K562 (cell line): ENCODE measurements at regions not wholly inside any gene's neighbourhood (a gene's known extent, or its start where the extent isn't known, plus 50 kb on each side); places are given as distances from the start of the nearest gene placed in this dataset.

Experiments used
- ATAC-seq: fragments of 200-7000 bp; cut with Tn5 transposase; 3 replicates; pipeline ENCODE4 v1.9.1; 2020; ENCODE audit warnings: moderate library complexity
- BruUV-seq: library from RNA; stranded (reverse); fragments of 400-500 nt; replicated peaks from 2 replicates; lab custom pipeline; 2021; lab: Mats Ljungman, UMichigan
- CTCF ChIA-PET: fragments of 300-600 bp; formaldehyde crosslinking; extraction: SDS; loops from one replicate; lab custom pipeline; 2021; ENCODE audit warnings: low intra/inter-chr PET ratio; lab: Yijun Ruan, JAX
- POLR2A ChIA-PET: fragments of 300-600, 350-650 bp; sonication (Branson Sonifier 250); formaldehyde crosslinking; extraction: SDS; loops from one replicate; lab custom pipeline; 2021; ENCODE audit warnings: antibody characterized with exemption, inconsistent platforms; lab: Yijun Ruan, JAX
- DNase-seq, 4 experiments: peaks; one replicate each; pipeline versions ENCODE4 v3.0.0 to v3.0.0-alpha.2; 2011 to 2018; ENCODE audit warnings: low spot score in 3 of 4, mixed read lengths in 3 of 4; ENCODE audit errors: extremely low read depth in 1 of 4
- FAIRE-seq: peaks from 2 replicates; lab custom pipeline; 2011; peaks lifted over from hg19 to GRCh38; lab: Jason Lieb, UNC
- H2AFZ ChIP-seq: 2 replicates; pipeline ENCODE4 v1.6.0; 2011; ENCODE audit warnings: low read depth, low read length, control low read depth, inconsistent platforms
- H3K27ac ChIP-seq: fragments of 200-600 bp; 3 replicates; pipeline ENCODE4 v1.8.0; 2011; ENCODE audit warnings: low read depth, mild to moderate bottlenecking, control low read depth, inconsistent platforms, low read length, moderate library complexity, mixed read lengths; ENCODE audit errors: extremely low read depth
- H3K27me3 ChIP-seq, 2 experiments: fragments of 300-600 bp in 1 of 2; 2 replicates in 1 of 2; 3 replicates in 1 of 2; pipeline versions ENCODE4 v1.6.0 to v1.8.0; 2011; ENCODE audit warnings: inconsistent platforms in 2 of 2, low read length in 2 of 2, mild to moderate bottlenecking in 1 of 2, mixed read lengths in 1 of 2, moderate library complexity in 1 of 2; ENCODE audit not compliant: control insufficient read depth in 2 of 2, insufficient read depth in 2 of 2
- H3K36me3 ChIP-seq: fragments of 300-600 bp; 3 replicates; pipeline ENCODE4 v1.8.0; 2011; ENCODE audit warnings: mild to moderate bottlenecking, low read length, inconsistent platforms; ENCODE audit not compliant: control insufficient read depth, insufficient read depth
- H3K4me1 ChIP-seq, 2 experiments: fragments of 200-600 bp in 1 of 2; replicated peaks in 1 of 2; 2 replicates in 1 of 2; 3 replicates in 1 of 2; pipeline versions ENCODE4 v1.5.1 to v1.8.0; 2011; ENCODE audit warnings: inconsistent platforms in 2 of 2, low read length in 2 of 2, mild to moderate bottlenecking in 1 of 2, mixed read lengths in 1 of 2, moderate library complexity in 1 of 2; ENCODE audit not compliant: control insufficient read depth in 2 of 2, insufficient read depth in 2 of 2
- H3K4me2 ChIP-seq: 2 replicates; pipeline ENCODE4 v1.6.1; 2011; ENCODE audit warnings: low read length, control low read depth, inconsistent platforms, mixed read lengths; ENCODE audit not compliant: insufficient read depth
- H3K4me3 ChIP-seq: fragments of 200-600 bp; sonication (generic), shearing (Covaris generic); 2 replicates; pipeline ENCODE4 v1.5.1; 2016; ENCODE audit warnings: control low read depth, inconsistent platforms
- H3K79me2 ChIP-seq: fragments of 200-600 bp; 3 replicates; pipeline ENCODE4 v1.8.0; 2011; ENCODE audit warnings: low read length, inconsistent platforms; ENCODE audit not compliant: control insufficient read depth, insufficient read depth
- H3K9ac ChIP-seq, 2 experiments: 2 replicates each; pipeline versions ENCODE4 v1.6.0 to v1.6.1; 2011; ENCODE audit warnings: low read depth in 2 of 2, low read length in 2 of 2, control low read depth in 1 of 2, inconsistent platforms in 1 of 2, mild to moderate bottlenecking in 1 of 2, mixed read lengths in 1 of 2; ENCODE audit not compliant: insufficient read depth in 1 of 2
- H3K9me1 ChIP-seq: one replicate; pipeline ENCODE4 v1.6.0; 2011; ENCODE audit warnings: inconsistent platforms, mild to moderate bottlenecking, low read length, moderate library complexity; ENCODE audit not compliant: control insufficient read depth, insufficient read depth
- H3K9me3 ChIP-seq: replicated peaks from 2 replicates; pipeline ENCODE4 v1.5.1; 2011; ENCODE audit warnings: low read depth, low read length, inconsistent platforms; ENCODE audit not compliant: control insufficient read depth, insufficient read depth
- H4K20me1 ChIP-seq: replicated peaks from 2 replicates; pipeline ENCODE4 v1.6.1; 2011; ENCODE audit warnings: low read length, inconsistent platforms, mixed read lengths; ENCODE audit not compliant: control insufficient read depth, insufficient read depth
- ARHGAP35 ChIP-seq: fragments of 450-650 bp; IDR thresholded peaks from 2 replicates; pipeline ENCODE4 v1.6.1; 2018; ENCODE audit not compliant: partially characterized antibody
- GABPB2 ChIP-seq: fragments of 250-450 bp; sonication (Bioruptor Pico); conservative IDR thresholded peaks from 2 replicates; pipeline ENCODE4 v1.5.1; 2021; ENCODE audit warnings: mild to moderate bottlenecking
- JUND ChIP-seq, 2 experiments: IDR thresholded peaks; 2 replicates in 1 of 2; 3 replicates in 1 of 2; pipeline ENCODE4 v1.6.1; 2011; ENCODE audit warnings: borderline replicate concordance in 2 of 2, low read depth in 2 of 2, low read length in 2 of 2, improper control_type of control experiment in 1 of 2, missing biosample characterization in 1 of 2, missing genetic modification characterization in 1 of 2, missing genetic modification reagents in 1 of 2
- NBN ChIP-seq: fragments of 450-650 bp; IDR thresholded peaks from 2 replicates; pipeline ENCODE4 v1.6.1; 2016; ENCODE audit warnings: low read depth, mild to moderate bottlenecking
- NELFE ChIP-seq: IDR thresholded peaks from 2 replicates; pipeline ENCODE4 v1.6.1; 2011; ENCODE audit warnings: mild to moderate bottlenecking; ENCODE audit not compliant: insufficient read depth, insufficient read length
- NONO ChIP-seq, 2 experiments: fragments of 200-400 bp in 1 of 2; fragments of 450-650 bp in 1 of 2; formaldehyde crosslinking in 1 of 2; IDR thresholded peaks; 2 replicates each; pipeline ENCODE4 v1.6.1; 2017; ENCODE audit warnings: low read depth in 2 of 2, mild to moderate bottlenecking in 2 of 2, moderate library complexity in 2 of 2, low read length in 1 of 2
- NR2F6 ChIP-seq: fragments of 450-650 bp; formaldehyde crosslinking; IDR thresholded peaks from 2 replicates; pipeline ENCODE4 v1.4.0; 2020; ENCODE audit warnings: mild to moderate bottlenecking
- PURB ChIP-seq: sonication (generic); formaldehyde crosslinking; IDR thresholded peaks from 2 replicates; pipeline ENCODE4 v1.9.0; 2021; ENCODE audit warnings: low read depth, mild to moderate bottlenecking, missing genetic modification reagents
- THRAP3 ChIP-seq: fragments of 450-650 bp; IDR thresholded peaks from 2 replicates; pipeline ENCODE4 v1.6.1; 2016; ENCODE audit warnings: mild to moderate bottlenecking, inconsistent platforms, borderline replicate concordance
- ZBTB8A ChIP-seq: fragments of 450-650 bp; IDR thresholded peaks from 2 replicates; pipeline ENCODE4 v1.6.1; 2018; ENCODE audit warnings: mild to moderate bottlenecking, moderate library complexity; ENCODE audit not compliant: partially characterized antibody
- ZNF76 ChIP-seq: fragments of 250-450 bp; sonication (Bioruptor Pico); IDR thresholded peaks from 2 replicates; pipeline ENCODE4 v1.4.0; 2020; ENCODE audit warnings: mild to moderate bottlenecking, moderate library complexity, borderline replicate concordance
- WGBS: fragments of 100-300 bp; shearing (Covaris generic); methylation state at CpG from one replicate; pipeline ENCODE4 v1.1.6; 2016; ENCODE audit warnings: low coverage, mixed read lengths; ENCODE audit not compliant: insufficient coverage; ENCODE audit errors: missing lambda C conversion rate; 5-methylcytosine and 5-hydroxymethylcytosine counted together
- in situ Hi-C: fragments of 300-500 bp; cut with MboI; formaldehyde crosslinking; loops from 4 replicates; pipeline ENCODE4 v1.15.0; 2018; ENCODE audit warnings: inconsistent platforms, mixed read lengths
- intact Hi-C: fragments of 100-400 bp; cut with micrococcal nuclease; formaldehyde crosslinking; loops from 2 replicates; pipeline ENCODE4 v1.14.2; 2022
- TF ChIP-seq, protein P1 (sequence below): fragments of 450-650 bp; IDR thresholded peaks from 2 replicates; pipeline ENCODE4 v1.6.1; 2018; ENCODE audit warnings: mild to moderate bottlenecking, low read depth; ENCODE audit not compliant: partially characterized antibody
- TF ChIP-seq, protein P2 (sequence below), 2 experiments: fragments of 150-350 bp in 1 of 2; IDR thresholded peaks; 2 replicates each; pipeline ENCODE4 v1.6.1; 2012 to 2016; ENCODE audit warnings: low read depth in 2 of 2, low read length in 2 of 2, mild to moderate bottlenecking in 1 of 2, moderate library complexity in 1 of 2

DNA sequence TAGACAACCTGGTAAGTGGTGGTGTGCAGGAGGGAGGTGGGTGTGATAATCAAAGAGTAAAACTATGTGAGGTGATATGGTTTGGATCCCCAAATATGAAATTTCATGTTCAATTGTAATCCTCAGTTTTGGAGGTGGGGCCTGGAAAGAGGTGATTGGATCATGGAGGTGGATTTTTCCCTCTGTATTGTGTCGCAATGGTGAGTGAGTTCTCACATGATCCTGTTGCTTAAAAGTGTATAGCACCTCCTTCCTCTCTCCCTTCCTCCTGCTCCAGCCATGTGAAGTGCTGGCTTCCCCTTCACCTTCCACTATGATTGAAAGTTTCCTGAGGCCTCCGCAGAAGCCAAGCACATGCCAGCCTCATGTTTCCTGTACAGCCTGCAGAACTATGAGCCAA is 270.2 kb upstream of the FOXG1 start:
- intact Hi-C loops (no loop called here), in situ Hi-C loops (no loop called here)
- Histone ChIP-seq H3K4me3 (no peak overlapping the region), H2AFZ (no peak overlapping the region), H3K36me3 (no peaks in the 10 kb centered on the region), H3K79me2 (no peaks in the 10 kb centered on the region), H3K9me1 (no peaks in the 10 kb centered on the region), H3K4me1 (no peaks in the 10 kb centered on the region), H3K9ac (no peak overlapping the region), H4K20me1 (no peaks in the 10 kb centered on the region), H3K9me3 (no peaks in the 10 kb centered on the region), H3K27me3 (no peaks in the 10 kb centered on the region), H3K27ac (no peak overlapping the region), H3K4me2 (no peak overlapping the region)
- FAIRE-seq (no peak), DNase-seq (no peak), ATAC-seq (no peak)
- POLR2A ChIA-PET, result no interaction called here
- 8% methylated on average over 2 of the region's 2 CpGs for WGBS
- TF ChIP-seq ZNF76 (CRISPR knock-in tag), result no peak
- TF ChIP-seq, protein P1, sequence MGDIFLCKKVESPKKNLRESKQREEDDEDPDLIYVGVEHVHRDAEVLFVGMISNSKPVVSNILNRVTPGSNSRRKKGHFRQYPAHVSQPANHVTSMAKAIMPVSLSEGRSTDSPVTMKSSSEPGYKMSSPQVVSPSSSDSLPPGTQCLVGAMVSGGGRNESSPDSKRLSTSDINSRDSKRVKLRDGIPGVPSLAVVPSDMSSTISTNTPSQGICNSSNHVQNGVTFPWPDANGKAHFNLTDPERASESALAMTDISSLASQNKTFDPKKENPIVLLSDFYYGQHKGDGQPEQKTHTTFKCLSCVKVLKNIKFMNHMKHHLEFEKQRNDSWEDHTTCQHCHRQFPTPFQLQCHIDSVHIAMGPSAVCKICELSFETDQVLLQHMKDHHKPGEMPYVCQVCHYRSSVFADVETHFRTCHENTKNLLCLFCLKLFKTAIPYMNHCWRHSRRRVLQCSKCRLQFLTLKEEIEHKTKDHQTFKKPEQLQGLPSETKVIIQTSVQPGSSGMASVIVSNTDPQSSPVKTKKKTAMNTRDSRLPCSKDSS, result no peak
- no peak for TF ChIP-seq PURB (CRISPR knock-in tag)
- TF ChIP-seq NBN, result no peak
- no peak for TF ChIP-seq ZBTB8A
- TF ChIP-seq NR2F6 (CRISPR knock-in tag), result no peak
- TF ChIP-seq GABPB2 (CRISPR knock-in tag), result no peak
- no peak for TF ChIP-seq NONO (IDR thresholded peaks at IDR 0.05; ENCODE audit: low read depth in 2 of 2, low read length in 1 of 2)
- TF ChIP-seq, protein P2, sequence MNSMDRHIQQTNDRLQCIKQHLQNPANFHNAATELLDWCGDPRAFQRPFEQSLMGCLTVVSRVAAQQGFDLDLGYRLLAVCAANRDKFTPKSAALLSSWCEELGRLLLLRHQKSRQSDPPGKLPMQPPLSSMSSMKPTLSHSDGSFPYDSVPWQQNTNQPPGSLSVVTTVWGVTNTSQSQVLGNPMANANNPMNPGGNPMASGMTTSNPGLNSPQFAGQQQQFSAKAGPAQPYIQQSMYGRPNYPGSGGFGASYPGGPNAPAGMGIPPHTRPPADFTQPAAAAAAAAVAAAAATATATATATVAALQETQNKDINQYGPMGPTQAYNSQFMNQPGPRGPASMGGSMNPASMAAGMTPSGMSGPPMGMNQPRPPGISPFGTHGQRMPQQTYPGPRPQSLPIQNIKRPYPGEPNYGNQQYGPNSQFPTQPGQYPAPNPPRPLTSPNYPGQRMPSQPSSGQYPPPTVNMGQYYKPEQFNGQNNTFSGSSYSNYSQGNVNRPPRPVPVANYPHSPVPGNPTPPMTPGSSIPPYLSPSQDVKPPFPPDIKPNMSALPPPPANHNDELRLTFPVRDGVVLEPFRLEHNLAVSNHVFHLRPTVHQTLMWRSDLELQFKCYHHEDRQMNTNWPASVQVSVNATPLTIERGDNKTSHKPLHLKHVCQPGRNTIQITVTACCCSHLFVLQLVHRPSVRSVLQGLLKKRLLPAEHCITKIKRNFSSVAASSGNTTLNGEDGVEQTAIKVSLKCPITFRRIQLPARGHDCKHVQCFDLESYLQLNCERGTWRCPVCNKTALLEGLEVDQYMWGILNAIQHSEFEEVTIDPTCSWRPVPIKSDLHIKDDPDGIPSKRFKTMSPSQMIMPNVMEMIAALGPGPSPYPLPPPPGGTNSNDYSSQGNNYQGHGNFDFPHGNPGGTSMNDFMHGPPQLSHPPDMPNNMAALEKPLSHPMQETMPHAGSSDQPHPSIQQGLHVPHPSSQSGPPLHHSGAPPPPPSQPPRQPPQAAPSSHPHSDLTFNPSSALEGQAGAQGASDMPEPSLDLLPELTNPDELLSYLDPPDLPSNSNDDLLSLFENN (IDR thresholded peaks at IDR 0.05; ENCODE audit: low read depth in 2 of 2, low read length in 2 of 2), result no peak
- TF ChIP-seq JUND (IDR thresholded peaks at IDR 0.05; ENCODE audit: borderline replicate concordance, low read depth, low read length), result no peak
- TF ChIP-seq JUND (tag; IDR thresholded peaks at IDR 0.05; ENCODE audit: borderline replicate concordance, low read depth, low read length), result no peak
- no peak for TF ChIP-seq NELFE
- TF ChIP-seq THRAP3, result no peak
- TF ChIP-seq ARHGAP35, result no peak
- CTCF ChIA-PET, result no interaction called here
- BruUV-seq, result no TSS peak
